ENCODE measurements at regions not wholly inside any gene's neighbourhood (a gene's known extent, or its start where the extent isn't known, plus 50 kb on each side); places are given as distances from the start of the nearest gene placed in this dataset.

DNA sequence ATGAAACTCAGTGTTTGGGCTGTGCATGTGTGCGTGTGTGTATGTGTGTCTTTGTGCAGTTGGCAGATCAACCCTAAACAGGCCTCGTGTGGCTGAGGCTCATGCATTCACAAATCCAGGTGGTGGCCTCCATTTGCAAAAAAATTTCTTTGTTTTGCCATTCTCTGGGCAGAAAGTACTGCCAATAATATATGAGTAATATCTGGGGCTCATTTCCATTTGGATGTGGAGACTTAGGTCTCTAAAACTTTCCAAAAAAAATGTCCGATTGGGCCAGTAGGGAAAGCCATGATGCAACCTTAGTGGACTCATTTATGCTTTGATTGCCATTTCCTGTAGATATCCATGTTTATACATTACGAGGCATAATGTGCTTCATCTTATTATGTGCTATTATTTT, 77.9 kb upstream of the RPS23 start:
- TF ChIP-seq, protein P1, sequence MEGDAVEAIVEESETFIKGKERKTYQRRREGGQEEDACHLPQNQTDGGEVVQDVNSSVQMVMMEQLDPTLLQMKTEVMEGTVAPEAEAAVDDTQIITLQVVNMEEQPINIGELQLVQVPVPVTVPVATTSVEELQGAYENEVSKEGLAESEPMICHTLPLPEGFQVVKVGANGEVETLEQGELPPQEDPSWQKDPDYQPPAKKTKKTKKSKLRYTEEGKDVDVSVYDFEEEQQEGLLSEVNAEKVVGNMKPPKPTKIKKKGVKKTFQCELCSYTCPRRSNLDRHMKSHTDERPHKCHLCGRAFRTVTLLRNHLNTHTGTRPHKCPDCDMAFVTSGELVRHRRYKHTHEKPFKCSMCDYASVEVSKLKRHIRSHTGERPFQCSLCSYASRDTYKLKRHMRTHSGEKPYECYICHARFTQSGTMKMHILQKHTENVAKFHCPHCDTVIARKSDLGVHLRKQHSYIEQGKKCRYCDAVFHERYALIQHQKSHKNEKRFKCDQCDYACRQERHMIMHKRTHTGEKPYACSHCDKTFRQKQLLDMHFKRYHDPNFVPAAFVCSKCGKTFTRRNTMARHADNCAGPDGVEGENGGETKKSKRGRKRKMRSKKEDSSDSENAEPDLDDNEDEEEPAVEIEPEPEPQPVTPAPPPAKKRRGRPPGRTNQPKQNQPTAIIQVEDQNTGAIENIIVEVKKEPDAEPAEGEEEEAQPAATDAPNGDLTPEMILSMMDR (IDR thresholded peaks at IDR 0.05): no peak
- TF ChIP-seq POLR2A (IDR thresholded peaks at IDR 0.05): no peak

Data from uterus (tissue), 2 donors.